ENCODE measurements at regions not wholly inside any gene's neighbourhood (a gene's known extent, or its start where the extent isn't known, plus 50 kb on each side); places are given as distances from the start of the nearest gene placed in this dataset.

GRCh38 chr6:40700006-40700580 is 112.9 kb upstream of the LRFN2 start:
- no peak overlapping the region for H3K4me3 ChIP-seq (ENCODE audit: low read depth, low read length)
- no peak for TF ChIP-seq CTCF (IDR thresholded peaks at IDR 0.05; ENCODE audit: borderline replicate concordance, insufficient read depth, low read depth, low read length)

GRCh38 chr6:40695750-40696415 is 108.7 kb upstream of the LRFN2 start:
- H3K4me3 ChIP-seq (ENCODE audit: low read depth, low read length) = no peak overlapping the region
- no peak for TF ChIP-seq CTCF (IDR thresholded peaks at IDR 0.05; ENCODE audit: borderline replicate concordance, insufficient read depth, low read depth, low read length)

GRCh38 chr6:40695114-40695513 is 108.0 kb upstream of the LRFN2 start:
- no peak overlapping the region for H3K4me3 ChIP-seq (ENCODE audit: low read depth, low read length)
- no peak for TF ChIP-seq CTCF (IDR thresholded peaks at IDR 0.05; ENCODE audit: borderline replicate concordance, insufficient read depth, low read depth, low read length)

GRCh38 chr6:40693768-40694167 is 106.6 kb upstream of the LRFN2 start:
- TF ChIP-seq CTCF (IDR thresholded peaks at IDR 0.05; ENCODE audit: borderline replicate concordance, insufficient read depth, low read depth, low read length) = no peak

GRCh38 chr6:40692337-40692736 is 105.2 kb upstream of the LRFN2 start:
- no peak overlapping the region for H3K4me3 ChIP-seq (ENCODE audit: low read depth, low read length)
- no peak for TF ChIP-seq CTCF (IDR thresholded peaks at IDR 0.05; ENCODE audit: borderline replicate concordance, insufficient read depth, low read depth, low read length)

More at GRCh38 chr6:40693768-40694167, 106.6 kb upstream of the LRFN2 start:
- H3K4me3 ChIP-seq (ENCODE audit: low read depth, low read length) = no peak overlapping the region

- TF ChIP-seq CTCF (IDR thresholded peaks at IDR 0.05; ENCODE audit: borderline replicate concordance, insufficient read depth, low read depth, low read length) = no peak
- no peak overlapping the region for H3K4me3 ChIP-seq (ENCODE audit: low read depth, low read length)
These were observed 102.0 kb upstream of the LRFN2 start for GRCh38 chr6:40689185-40689584.

- H3K4me3 ChIP-seq (ENCODE audit: low read depth, low read length) = no peak overlapping the region
- TF ChIP-seq CTCF (IDR thresholded peaks at IDR 0.05; ENCODE audit: borderline replicate concordance, insufficient read depth, low read depth, low read length) = no peak
These were observed 101.1 kb upstream of the LRFN2 start for GRCh38 chr6:40688214-40688761.

Data from GM12875 (cell line).